GM12878 (cell line): ENCODE measurements at regions not wholly inside any gene's neighbourhood (a gene's known extent, or its start where the extent isn't known, plus 50 kb on each side); places are given as distances from the start of the nearest gene placed in this dataset.

Experiments
- EZH2 ChIP-seq: IDR thresholded peaks from 2 replicates; pipeline ENCODE4 v1.6.1; 2012; ENCODE audit warnings: low read depth, mild to moderate bottlenecking, control low read depth, inconsistent platforms, low read length, borderline replicate concordance; ENCODE audit not compliant: control insufficient read depth
- NR2F1 ChIP-seq: fragments of 450-650 bp; conservative IDR thresholded peaks from 2 replicates; pipeline ENCODE4 v1.6.1; 2017; ENCODE audit warnings: mild to moderate bottlenecking
- SP1 ChIP-seq: IDR thresholded peaks from one replicate; pipeline ENCODE4 v1.6.1; 2011; ENCODE audit warnings: low read depth, low read length
- WRNIP1 ChIP-seq: IDR thresholded peaks from 2 replicates; pipeline ENCODE4 v1.6.1; 2011; ENCODE audit warnings: low read depth, low read length, improper control_type of control experiment, borderline replicate concordance
- TF ChIP-seq, protein P1 (sequence below), 3 experiments: IDR thresholded peaks in 2 of 3; conservative IDR thresholded peaks in 1 of 3; 2 replicates each; pipeline ENCODE4 v1.5.1; 2011; ENCODE audit warnings: low read depth in 3 of 3, low read length in 3 of 3, mild to moderate bottlenecking in 3 of 3, control low read depth in 2 of 3, moderate library complexity in 2 of 3, inconsistent platforms in 1 of 3, mixed read lengths in 1 of 3; ENCODE audit not compliant: control insufficient read depth in 2 of 3, insufficient read depth in 1 of 3; ENCODE audit errors: extremely low read depth in 1 of 3
- TF ChIP-seq, protein P2 (sequence below): fragments of 450-650 bp; formaldehyde crosslinking; IDR thresholded peaks from 2 replicates; pipeline ENCODE4 v1.5.0; 2022; ENCODE audit warnings: mild to moderate bottlenecking, missing genetic modification characterization
- TF ChIP-seq, protein P3 (sequence below): fragments of 450-650 bp; IDR thresholded peaks from 2 replicates; pipeline ENCODE4 v1.6.1; 2017; ENCODE audit warnings: mild to moderate bottlenecking

DNA sequence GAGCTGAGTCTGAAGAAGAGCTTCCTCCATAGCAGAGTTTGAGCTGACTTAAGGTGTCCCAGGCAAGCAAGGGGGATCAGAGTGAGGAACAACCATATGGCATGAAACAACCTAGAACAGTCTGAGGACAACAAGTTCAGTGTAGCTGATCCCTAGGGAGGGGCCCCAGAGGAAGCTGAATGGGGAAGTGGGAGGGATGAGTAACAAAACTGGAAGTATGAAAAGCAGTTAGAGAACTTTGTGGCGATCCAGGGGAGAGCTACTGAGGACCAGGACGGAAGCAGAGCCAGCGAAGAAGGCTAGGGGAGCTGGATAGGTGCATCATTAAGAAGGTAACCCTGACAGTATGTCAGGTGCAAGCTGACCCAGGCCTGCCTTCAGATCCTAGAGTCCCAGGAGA lies 580.8 kb downstream of the BNC2 start:
- TF ChIP-seq NR2F1 (no peak), WRNIP1 (no peak), SP1 (no peak), EZH2 (no peak)
- TF ChIP-seq, protein P1, sequence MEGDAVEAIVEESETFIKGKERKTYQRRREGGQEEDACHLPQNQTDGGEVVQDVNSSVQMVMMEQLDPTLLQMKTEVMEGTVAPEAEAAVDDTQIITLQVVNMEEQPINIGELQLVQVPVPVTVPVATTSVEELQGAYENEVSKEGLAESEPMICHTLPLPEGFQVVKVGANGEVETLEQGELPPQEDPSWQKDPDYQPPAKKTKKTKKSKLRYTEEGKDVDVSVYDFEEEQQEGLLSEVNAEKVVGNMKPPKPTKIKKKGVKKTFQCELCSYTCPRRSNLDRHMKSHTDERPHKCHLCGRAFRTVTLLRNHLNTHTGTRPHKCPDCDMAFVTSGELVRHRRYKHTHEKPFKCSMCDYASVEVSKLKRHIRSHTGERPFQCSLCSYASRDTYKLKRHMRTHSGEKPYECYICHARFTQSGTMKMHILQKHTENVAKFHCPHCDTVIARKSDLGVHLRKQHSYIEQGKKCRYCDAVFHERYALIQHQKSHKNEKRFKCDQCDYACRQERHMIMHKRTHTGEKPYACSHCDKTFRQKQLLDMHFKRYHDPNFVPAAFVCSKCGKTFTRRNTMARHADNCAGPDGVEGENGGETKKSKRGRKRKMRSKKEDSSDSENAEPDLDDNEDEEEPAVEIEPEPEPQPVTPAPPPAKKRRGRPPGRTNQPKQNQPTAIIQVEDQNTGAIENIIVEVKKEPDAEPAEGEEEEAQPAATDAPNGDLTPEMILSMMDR (IDR thresholded peaks at IDR 0.05 in 2 of 3, conservative IDR thresholded peaks at IDR 0.05 in 1 of 3; ENCODE audit: control insufficient read depth in 2 of 3, extremely low read depth in 1 of 3, insufficient read depth in 1 of 3, low read depth in 3 of 3, low read length in 3 of 3), result no peak
- TF ChIP-seq, protein P2, sequence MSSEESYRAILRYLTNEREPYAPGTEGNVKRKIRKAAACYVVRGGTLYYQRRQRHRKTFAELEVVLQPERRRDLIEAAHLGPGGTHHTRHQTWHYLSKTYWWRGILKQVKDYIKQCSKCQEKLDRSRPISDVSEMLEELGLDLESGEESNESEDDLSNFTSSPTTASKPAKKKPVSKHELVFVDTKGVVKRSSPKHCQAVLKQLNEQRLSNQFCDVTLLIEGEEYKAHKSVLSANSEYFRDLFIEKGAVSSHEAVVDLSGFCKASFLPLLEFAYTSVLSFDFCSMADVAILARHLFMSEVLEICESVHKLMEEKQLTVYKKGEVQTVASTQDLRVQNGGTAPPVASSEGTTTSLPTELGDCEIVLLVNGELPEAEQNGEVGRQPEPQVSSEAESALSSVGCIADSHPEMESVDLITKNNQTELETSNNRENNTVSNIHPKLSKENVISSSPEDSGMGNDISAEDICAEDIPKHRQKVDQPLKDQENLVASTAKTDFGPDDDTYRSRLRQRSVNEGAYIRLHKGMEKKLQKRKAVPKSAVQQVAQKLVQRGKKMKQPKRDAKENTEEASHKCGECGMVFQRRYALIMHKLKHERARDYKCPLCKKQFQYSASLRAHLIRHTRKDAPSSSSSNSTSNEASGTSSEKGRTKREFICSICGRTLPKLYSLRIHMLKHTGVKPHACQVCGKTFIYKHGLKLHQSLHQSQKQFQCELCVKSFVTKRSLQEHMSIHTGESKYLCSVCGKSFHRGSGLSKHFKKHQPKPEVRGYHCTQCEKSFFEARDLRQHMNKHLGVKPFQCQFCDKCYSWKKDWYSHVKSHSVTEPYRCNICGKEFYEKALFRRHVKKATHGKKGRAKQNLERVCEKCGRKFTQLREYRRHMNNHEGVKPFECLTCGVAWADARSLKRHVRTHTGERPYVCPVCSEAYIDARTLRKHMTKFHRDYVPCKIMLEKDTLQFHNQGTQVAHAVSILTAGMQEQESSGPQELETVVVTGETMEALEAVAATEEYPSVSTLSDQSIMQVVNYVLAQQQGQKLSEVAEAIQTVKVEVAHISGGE, result no peak
- TF ChIP-seq, protein P3, sequence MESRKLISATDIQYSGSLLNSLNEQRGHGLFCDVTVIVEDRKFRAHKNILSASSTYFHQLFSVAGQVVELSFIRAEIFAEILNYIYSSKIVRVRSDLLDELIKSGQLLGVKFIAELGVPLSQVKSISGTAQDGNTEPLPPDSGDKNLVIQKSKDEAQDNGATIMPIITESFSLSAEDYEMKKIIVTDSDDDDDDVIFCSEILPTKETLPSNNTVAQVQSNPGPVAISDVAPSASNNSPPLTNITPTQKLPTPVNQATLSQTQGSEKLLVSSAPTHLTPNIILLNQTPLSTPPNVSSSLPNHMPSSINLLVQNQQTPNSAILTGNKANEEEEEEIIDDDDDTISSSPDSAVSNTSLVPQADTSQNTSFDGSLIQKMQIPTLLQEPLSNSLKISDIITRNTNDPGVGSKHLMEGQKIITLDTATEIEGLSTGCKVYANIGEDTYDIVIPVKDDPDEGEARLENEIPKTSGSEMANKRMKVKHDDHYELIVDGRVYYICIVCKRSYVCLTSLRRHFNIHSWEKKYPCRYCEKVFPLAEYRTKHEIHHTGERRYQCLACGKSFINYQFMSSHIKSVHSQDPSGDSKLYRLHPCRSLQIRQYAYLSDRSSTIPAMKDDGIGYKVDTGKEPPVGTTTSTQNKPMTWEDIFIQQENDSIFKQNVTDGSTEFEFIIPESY, result no peak
